ELF-1 (cell line): ENCODE measurements at regions not wholly inside any gene's neighbourhood (a gene's known extent, or its start where the extent isn't known, plus 50 kb on each side); places are given as distances from the start of the nearest gene placed in this dataset.
A peak's percentile ranks its signal among the peaks of the same experiment; 100 is the strongest.

Experiments used
- DNase-seq: peaks from one replicate; pipeline ENCODE4 v3.0.0-alpha.2; 2016; ENCODE audit warnings: low read depth, low spot score

DNA sequence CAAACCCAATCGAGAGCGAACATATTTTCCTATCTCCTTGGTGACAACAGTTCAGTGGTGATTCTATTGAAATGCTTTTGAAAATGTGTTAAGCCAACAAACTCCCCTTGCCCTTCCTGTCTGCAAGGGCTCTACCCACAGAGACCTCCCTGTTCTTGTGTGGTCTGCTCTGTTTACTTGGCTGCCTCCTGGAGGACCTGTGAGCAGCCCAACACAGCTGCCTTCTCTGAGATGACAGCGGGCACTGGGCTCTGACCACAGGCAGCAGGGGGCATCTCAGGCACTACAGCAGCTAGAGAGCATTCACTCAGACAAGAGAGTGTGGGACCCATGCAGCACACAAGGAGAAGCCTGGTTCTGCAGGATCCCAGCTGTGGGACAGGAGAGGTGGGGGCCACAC is 416.4 kb downstream of the TCERG1L start:
- DNase-seq, result no peak

DNA sequence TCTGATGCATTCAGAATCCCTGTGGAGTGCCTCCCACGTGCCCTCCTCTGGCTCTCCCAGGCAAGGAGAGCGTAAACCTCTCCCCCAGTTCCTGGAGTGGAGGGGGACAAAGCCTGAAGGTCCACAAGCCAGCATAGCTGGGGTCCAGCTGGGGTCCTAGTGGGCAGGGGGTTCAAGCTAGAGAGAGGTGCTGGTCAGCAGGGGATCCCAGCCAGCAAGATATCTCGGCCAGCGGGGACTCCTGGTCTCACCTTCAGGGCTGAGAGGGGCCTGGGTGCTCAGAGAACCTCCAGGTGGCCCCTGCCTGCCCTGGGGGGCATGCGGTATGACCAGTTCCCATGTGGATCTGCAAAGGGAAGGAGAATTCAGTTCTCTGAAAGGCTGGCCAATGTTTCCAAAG is 413.7 kb downstream of the TCERG1L start:
- no peak for DNase-seq

DNA sequence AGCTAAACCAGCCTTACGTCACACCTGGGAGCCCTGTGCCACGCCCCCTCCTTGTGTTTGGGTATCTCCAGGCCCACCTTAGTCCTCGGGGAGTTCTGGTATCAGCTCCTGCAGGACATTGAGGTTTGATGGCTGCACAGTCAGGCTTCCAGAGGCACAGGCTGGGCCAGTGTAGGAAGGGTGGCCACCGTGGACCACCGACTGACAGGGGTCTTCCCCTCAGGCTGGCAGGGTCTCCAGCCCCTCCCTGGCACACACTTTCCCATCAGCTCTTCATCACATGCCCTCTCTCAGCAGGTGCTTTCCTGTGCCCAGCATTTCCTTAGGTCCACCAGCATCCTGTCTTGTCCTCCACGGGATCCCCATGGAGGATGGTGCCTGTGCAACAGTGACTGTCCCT is 413.1 kb downstream of the TCERG1L start:
- DNase-seq, result no peak

DNA sequence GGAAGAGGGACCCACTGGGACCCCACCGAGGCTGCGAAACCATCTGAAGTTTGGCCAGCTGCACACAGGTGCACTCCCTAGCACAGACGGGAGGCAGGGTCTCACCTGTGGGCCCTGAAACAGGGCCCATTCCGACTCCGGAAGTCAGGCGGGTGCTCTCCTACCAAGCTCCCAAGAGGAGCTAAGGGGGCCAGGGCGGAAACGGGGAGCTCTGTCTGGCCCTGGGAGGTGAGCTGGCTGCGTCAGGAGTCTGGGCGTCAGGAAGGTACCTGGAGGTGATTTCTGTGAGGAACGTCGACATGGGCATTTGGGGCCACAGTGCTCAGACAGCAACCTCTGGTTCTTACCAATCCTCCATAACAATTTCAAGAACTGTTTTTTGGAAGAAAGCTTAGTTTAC is 411.7 kb downstream of the TCERG1L start:
- no peak for DNase-seq

DNA sequence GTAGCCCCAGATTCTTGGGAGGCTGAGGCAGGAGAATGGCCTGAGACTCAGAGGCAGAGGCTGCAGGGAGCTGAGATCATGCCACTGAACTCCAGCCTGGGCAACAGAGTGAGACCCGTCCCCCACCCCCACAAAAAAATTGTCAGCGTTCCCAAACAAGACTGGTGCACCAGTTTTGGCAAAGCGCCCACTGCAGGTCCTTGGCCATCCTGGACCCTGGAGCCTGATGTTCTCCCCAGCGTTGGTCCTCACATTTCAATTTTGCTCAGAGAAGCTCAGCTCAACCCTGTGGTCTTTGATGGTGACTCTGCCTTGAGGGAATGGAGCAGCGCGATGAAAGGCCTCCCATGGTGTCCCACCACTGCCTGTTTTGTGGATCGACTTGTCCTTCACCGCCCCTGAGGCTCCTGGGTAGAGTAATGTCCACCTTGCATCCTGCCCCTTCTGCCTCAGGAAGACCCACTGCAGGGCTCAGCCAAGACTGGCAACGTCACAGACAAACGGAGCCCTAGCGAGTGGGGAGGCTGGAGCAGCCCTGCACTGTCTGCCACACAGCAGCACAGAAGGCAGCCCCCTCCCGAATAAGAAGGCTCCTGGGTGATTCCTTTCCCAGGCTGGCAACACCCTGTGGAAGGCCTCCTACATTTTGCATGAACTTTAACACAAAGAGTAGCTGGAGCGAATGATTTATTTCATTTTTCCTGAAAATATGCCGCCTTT is 410.9 kb downstream of the TCERG1L start:
- no peak for DNase-seq

DNA sequence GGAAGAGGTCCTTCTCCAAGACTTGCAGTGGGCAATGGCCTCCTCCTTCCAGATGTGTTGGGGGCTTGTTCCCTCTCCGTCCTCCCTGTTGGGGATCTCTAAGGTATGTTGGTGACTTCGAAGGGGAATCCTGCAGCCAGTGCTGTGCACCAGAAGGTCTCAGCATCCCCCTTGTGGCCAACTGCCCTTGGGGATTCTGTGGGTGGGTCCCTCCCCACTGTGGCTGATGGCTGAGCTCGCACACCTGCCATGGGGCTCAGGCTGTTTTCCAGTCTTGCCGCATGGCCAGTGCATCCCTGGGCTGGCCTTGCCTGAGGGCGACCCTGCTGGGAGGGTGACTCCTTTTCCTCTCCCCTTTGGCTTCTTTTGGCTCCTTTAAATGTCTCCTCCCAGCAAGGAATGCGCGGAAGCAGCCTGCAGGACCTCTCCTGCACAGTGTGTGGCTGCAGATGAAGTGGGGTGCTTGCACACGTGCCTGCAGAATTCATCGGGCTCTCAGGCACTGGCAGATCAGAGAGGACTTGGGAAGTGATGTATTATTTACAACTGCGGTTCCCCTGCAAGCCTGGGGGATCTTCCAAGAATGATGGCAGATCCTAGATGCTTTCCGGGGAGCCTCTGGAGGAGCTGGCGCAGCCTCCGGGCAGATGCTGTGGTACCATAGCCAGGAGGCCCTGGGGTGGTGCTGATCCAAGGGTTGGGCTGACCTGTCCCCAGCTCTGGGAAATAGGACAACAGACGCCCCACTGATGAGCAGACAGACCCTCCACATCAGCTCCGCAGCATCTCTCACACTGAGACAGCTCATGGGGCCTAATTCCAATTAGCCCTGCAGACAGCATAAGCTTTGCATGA is 410.0 kb downstream of the TCERG1L start:
- DNase-seq, result peak; percentile 21

DNA sequence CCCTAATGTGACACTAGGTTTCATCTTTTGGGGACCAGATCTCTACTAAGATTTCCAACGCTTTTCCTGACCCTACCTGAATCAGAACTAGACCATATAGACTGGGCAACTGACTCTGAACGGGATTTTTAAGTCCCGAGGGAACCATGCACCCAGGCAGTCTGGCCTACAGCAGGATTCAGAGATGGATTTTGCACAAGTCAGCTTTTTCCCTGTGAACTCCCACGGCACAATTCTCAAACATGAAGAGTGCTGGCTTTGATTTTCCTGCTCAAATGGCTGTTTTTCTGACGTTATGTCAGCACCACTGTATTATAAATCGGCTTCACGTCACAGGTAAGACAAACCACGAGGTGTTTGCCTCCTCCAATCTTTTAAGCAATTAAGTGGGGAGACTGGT is 409.1 kb downstream of the TCERG1L start:
- no peak for DNase-seq

DNA sequence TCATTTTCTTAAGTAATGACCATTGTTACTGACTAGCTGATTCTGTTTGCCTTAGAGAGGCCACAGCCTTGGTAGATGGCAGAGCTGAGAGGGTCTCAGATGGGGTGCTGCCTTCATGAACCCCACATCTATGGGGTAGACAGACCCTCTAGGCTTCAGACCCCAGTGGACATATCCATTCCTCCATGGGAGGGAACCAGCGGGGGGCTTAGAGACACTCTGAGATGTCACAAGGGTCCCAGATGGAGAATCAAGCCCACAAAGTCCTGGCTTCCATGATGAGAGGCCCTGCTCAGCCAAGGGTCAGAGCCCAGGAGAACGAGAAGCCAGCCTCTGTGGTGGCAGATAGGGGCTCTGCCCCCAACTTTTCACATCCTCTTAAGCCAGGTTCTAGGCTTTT is 408.6 kb downstream of the TCERG1L start:
- no peak for DNase-seq

DNA sequence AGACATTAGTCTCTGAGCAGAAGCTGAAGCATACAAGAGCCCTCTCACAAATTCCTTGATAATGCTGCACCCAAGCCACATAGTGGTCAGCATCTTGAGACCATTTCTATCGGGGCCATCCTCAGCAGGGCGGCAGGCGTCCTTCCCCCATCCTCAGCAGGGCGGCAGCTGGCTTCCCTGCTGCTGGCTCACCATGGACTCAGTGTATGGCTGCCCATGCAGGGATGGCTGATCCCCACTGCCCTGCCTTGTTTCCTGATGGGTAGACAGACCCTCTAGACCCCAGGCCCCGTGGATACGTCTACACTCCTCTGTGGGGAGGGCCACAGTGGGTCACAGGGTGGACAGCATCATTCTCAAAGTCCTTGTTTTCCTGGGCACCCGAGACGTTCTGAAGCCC is 406.8 kb downstream of the TCERG1L start:
- DNase-seq, result no peak

DNA sequence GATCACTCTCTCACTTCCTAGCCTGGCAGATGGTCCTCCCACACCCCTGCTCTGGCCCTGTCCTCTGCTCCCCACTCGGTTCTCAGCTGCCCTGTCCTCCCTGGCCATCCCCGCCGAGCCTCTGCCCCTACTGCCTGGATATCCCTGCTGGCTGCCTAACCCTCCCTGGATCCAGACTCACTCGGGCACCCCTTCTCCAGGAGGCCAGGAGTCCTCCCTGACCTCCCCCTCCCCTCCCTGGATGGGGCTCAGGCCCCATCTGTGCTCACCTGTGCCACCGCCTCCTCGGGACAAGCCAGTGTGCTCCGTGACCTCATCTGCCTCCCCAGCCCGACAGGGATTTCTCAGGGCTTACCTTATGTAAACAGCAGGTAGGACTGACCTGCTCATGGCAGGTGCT is 406.1 kb downstream of the TCERG1L start:
- no peak for DNase-seq

DNA sequence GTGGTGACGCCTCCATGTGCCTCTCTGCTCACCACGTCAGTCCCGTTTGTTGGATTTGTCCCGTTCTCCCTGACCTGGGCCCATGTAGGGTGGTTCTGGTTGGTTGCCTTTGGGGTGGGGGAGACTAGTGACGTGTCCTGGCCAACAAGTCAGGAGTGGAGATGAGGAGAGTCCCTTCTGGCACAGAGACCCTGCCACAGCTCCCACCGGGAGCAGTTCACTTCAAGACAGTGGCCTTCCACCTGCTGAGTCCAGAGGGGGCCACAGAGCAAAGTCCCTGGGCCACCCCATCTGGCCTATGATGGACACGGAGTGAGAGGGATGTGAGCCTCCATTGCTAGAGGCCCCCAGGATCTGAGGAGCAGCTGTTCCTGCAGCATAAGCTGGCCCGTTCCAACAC is 405.6 kb downstream of the TCERG1L start:
- DNase-seq, result no peak

DNA sequence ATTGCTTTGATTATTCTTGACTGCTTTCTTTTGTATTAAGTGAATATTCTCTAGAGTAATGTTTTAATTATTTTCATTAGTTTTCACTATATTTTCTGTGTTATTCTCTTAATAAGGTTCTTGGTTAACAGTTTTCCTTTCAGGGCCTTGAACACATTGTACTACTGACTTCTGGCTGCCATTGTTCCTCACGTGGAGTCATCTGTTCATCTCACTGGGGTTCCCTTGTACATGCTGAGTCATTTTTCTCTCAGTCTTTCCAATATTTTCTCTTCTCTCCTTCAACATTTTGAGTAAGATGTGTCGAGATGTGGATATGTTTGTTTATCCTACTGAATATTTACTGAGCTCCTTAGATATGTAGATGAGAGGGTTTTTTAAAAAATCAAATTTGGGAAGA is 400.7 kb downstream of the TCERG1L start:
- no peak for DNase-seq

DNA sequence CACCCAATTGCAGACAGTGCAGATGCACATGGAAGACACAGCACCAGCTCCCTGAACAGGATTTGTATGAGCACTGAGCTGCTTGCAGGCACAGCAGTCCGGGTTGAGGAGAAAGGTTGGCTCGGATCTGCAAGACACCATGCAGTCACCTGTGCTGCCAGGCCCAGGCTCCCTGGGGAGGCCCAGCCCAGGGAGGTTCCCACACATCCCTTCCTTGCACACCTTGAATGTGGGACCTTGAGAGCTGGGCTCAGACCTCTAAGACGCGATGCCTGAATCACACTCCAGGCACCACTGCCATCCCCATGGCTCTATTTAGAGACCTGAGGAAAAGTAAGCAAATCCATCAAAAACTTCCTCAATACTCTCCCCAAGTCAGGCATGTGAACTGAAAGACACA is 397.7 kb downstream of the TCERG1L start:
- DNase-seq, result no peak

DNA sequence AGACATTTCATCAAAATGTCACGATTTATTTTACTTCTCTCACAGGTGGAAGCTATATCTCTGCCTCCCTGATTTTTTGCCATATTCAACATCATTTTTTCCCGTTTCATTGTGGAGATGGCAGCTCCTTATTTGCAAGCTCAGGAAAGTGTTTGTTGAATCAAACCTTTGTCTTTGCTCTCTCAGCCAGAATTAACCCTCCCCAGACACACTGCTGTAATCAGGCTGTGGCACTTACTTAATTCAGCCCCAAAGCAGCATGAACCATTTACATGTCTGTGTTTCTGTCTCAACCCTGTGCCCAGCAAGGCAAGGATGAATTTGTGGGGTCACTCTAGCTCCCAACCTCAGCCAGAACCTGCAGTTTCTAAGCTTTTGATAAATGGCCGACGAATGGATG is 397.2 kb downstream of the TCERG1L start:
- DNase-seq, result no peak

DNA sequence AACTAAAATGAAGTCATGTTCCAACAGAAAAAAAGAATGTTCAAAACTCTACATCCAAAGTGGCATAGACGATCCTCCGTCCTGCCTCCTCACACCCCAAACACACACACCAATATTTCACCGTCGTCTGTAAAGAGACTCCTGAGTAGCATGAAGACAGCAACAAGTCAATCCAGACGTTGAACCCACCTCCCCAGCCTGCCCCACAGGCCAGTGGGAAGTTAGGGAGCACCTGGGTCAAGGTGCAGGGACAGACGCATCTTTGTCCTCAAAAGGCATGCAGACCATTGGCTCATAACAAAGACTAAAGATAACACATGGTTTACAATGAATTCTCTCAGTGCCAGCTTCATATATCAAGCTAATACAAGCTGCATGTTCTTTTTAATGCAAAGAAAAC is 396.5 kb downstream of the TCERG1L start:
- no peak for DNase-seq

DNA sequence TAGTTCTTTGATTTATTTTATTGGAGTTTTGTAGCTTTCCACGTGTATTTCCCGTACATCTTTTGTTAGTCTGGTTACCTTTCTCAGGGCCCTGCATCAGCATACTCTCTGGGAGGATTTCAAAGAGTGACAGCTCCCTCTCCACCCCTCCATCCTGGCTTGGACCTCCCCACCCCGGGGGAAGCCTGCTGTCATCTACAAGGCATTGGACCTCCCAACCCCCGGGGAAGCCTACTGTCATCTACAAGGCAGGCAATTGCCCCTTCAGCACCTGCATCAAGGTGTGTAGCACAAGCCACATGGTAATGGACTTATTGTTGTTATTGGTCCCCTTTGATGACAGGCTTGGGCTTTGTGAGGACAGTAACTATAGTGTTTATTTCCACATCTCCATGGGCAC is 390.1 kb downstream of the TCERG1L start:
- no peak for DNase-seq

DNA sequence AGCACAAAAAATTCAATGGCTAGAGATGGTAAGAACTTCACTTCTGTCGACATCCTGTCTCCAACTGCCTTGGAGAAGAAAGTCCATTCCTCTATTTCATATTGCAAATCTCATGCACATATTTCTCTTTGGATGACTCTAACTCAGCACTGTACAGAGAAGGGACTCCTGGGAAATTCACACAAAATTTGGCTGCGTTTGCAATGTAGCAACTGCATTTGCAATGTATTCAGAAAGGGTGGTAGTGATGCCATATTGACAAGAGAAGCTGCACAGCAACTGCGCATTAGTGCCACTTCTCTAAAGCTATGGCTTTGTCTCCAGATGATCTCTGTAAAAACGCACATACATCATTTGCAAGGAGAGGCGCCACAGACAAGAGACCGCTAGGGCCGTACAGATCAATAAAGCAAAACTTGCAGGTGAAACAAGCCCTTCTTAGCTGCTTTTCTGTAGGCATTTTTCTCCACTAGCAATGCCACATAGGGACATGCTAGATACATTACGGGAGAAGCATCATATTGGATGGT is 389.5 kb downstream of the TCERG1L start:
- no peak for DNase-seq

DNA sequence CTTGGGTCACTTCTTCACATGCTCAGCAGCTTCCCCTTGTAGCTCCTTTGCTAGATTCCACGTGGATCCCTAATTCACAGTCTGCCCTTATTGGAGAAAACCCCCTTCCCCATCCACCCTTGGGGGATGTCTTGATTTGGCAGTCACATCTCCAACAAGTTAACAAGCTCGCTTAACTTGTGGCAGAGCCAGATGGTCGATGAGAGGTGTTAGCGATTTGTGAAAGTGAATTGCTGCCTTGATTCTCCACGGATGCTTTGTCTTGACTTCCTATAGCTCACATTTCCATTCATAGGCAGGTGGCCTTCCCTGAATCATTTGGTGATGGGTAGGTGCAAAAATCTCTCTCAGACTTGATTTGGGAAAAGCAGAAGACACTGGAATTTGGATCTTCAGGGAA is 387.9 kb downstream of the TCERG1L start:
- no peak for DNase-seq

DNA sequence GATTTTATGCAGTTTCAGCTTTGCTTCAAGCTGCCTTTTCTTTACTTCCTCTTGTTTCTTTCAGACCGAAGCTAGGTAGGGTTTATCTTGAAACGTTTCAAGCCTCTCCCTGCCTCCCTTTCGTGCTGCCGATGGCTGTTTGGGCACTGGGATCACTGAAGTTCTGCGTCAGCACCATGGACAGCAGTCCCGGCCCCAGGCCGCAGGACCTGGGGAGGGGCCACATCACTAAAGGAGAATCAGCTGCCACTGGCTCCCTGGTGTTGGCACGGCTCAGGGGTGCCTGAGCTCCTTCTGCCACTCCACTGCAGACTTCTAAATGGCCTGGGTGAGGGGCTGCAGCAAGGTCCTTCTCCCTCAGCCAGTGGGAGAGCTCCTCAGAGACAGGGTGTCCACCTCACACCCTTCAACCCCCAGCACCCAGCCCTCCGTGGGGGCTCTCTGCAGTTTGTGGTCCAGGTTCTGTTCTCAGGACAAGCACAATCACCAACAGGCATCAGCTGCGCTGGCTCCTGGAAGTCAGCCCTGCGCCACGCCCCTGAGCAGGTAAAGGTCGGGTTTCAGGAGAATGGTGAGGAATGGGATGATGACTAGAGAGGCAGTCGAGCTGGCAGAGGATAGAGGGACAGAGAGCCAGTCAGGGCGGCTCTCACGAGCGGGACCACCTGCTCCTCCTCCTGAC is 387.2 kb downstream of the TCERG1L start:
- peak; percentile 81 for DNase-seq

DNA sequence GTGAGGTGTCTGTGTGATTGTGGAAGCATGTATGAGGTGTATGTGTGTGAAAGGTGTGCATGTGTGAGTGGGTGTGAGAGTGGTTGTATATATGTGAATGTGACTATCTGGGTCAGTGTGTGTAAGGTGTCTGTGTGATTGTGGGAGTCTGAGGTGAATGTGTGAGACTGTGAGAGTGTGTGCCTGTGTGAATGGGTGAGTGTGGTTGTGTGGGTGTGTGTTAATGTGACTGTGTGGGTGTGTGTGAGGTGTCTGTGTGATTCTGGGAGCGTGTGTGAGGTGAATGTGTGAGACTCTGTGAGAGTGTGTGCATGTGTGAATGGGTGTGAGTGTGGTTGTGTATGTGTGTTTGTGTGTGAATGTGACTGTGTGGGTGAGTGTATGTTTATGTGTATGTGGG is 385.1 kb downstream of the TCERG1L start:
- no peak for DNase-seq

DNA sequence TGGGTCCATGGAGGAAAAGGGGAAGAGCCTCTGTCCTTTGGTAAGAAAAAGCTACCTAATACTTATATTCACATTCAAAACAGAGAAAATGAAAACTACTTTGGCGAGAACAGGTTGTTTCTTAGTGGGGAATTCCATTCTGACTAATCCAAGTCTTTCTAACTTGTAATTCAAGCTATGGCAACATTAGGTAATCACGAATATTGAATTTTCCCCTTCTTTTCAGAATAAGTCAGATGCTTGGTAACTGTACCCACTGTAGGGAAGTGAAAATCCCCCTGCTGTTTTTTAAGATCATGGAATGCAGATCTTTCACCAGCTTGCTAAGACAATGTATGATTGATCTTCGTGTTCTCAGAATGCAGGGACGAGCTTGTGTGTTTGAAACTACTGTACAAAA is 384.4 kb downstream of the TCERG1L start:
- DNase-seq, result no peak

DNA sequence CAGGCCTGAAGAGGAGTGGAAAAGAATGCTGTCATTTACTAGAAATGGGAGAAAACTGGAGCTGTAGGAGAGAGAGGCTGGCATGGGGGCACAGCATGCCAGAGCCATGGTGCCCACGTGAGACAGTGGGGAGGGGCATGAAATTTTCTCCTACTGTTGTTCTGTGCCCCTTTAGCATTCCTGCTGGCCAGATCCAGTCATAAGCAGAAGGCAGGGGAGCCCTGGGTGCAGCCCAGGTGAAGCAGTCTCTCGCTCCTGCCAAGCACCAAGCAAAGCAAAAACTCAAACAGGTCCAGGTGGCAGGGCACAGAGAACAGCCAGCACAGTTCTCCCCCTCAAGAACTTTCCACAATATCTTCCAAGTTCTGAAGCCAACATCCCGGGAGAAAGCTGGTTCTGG is 383.2 kb downstream of the TCERG1L start:
- no peak for DNase-seq
